Endothelial cell of umbilical vein (primary cell): ENCODE measurements at regions not wholly inside any gene's neighbourhood (a gene's known extent, or its start where the extent isn't known, plus 50 kb on each side); places are given as distances from the start of the nearest gene placed in this dataset.

Experiments used
- BruUV-seq: library from RNA; stranded (reverse); fragments of 400-500 nt; replicated peaks from 2 replicates; lab custom pipeline; 2021; lab: Mats Ljungman, UMichigan
- CTCF ChIA-PET: fragments of 300-600, 350-600 bp; sonication (Branson Sonifier 250); formaldehyde crosslinking; loops from one replicate; lab custom pipeline; 2021; ENCODE audit warnings: antibody characterized with exemption, inconsistent platforms; lab: Charles Lee
- POLR2A ChIA-PET: fragments of 300-600, 350-600 bp; sonication (Branson Sonifier 250); formaldehyde crosslinking; loops from one replicate; lab custom pipeline; 2021; ENCODE audit warnings: antibody characterized with exemption, inconsistent platforms; lab: Charles Lee
- DNase-seq: peaks from one replicate; pipeline ENCODE4 v3.0.0-alpha.2; 2011; ENCODE audit warnings: low read depth, low spot score
- FAIRE-seq: peaks from 2 replicates; lab custom pipeline; 2011; peaks lifted over from hg19 to GRCh38; lab: Jason Lieb, UNC
- H2AFZ ChIP-seq: 2 replicates; pipeline ENCODE4 v1.6.0; 2012; ENCODE audit warnings: low read depth, low read length, control low read depth, inconsistent platforms
- H3K27ac ChIP-seq: 2 replicates; pipeline ENCODE4 v1.5.1; 2011; ENCODE audit warnings: low read depth, mild to moderate bottlenecking, control low read depth, low read length, moderate library complexity; ENCODE audit not compliant: insufficient read depth
- H3K27me3 ChIP-seq, 2 experiments: 2 replicates each; pipeline versions ENCODE4 v1.6.0 to v1.6.1; 2011; ENCODE audit warnings: low read length in 2 of 2, mixed read lengths in 1 of 2; ENCODE audit not compliant: control insufficient read depth in 2 of 2, insufficient read depth in 2 of 2
- H3K36me3 ChIP-seq, 2 experiments: 2 replicates in 1 of 2; 3 replicates in 1 of 2; pipeline ENCODE4 v1.5.1; 2011; ENCODE audit warnings: low read length in 2 of 2, mild to moderate bottlenecking in 1 of 2, moderate library complexity in 1 of 2; ENCODE audit not compliant: control insufficient read depth in 2 of 2, insufficient read depth in 2 of 2; ENCODE audit errors: extremely low read depth in 1 of 2
- H3K4me1 ChIP-seq: 3 replicates; pipeline ENCODE4 v1.5.1; 2011; ENCODE audit warnings: mild to moderate bottlenecking, low read length; ENCODE audit not compliant: control insufficient read depth, insufficient read depth; ENCODE audit errors: extremely low read depth
- H3K4me2 ChIP-seq: 2 replicates; pipeline ENCODE4 v1.6.1; 2011; ENCODE audit warnings: low read length, control low read depth, mixed read lengths; ENCODE audit not compliant: insufficient read depth
- H3K4me3 ChIP-seq, 3 experiments: fragments of 200-600 bp in 1 of 3; sonication (generic), shearing (Covaris generic) in 1 of 3; replicated peaks in 1 of 3; 2 replicates each; pipeline ENCODE4 v1.5.1; 2011 to 2016; ENCODE audit warnings: control low read depth in 3 of 3, low read length in 3 of 3, mild to moderate bottlenecking in 2 of 3, inconsistent platforms in 1 of 3, low read depth in 1 of 3, moderate library complexity in 1 of 3; ENCODE audit not compliant: insufficient read depth in 1 of 3
- H3K79me2 ChIP-seq: 2 replicates; pipeline ENCODE4 v1.6.0; 2012; ENCODE audit warnings: low read length, inconsistent platforms; ENCODE audit not compliant: control insufficient read depth, insufficient read depth
- H3K9ac ChIP-seq: replicated peaks from 2 replicates; pipeline ENCODE3; 2011; ENCODE audit warnings: low read length, control low read depth; ENCODE audit not compliant: insufficient read depth; ENCODE audit errors: extremely low read depth
- H3K9me1 ChIP-seq: replicated peaks from 3 replicates; pipeline ENCODE4 v1.6.0; 2011; ENCODE audit warnings: mild to moderate bottlenecking, low read length; ENCODE audit not compliant: control insufficient read depth, insufficient read depth; ENCODE audit errors: extremely low read depth
- H3K9me3 ChIP-seq: replicated peaks from 2 replicates; pipeline ENCODE4 v1.5.1; 2012; ENCODE audit warnings: low read length, inconsistent platforms; ENCODE audit not compliant: control insufficient read depth, insufficient read depth
- H4K20me1 ChIP-seq: replicated peaks from 2 replicates; pipeline ENCODE3; 2011; ENCODE audit warnings: mild to moderate bottlenecking, low read length; ENCODE audit not compliant: control insufficient read depth, insufficient read depth; ENCODE audit errors: extremely low read depth
- CTCF ChIP-seq, 2 donors: IDR thresholded peaks; 1 replicate in 1 of 2; 2 replicates in 1 of 2; pipeline ENCODE4 v1.5.1; 2011; ENCODE audit warnings: low read length in 2 of 2, mild to moderate bottlenecking in 2 of 2, moderate library complexity in 2 of 2, control low read depth in 1 of 2, inconsistent platforms in 1 of 2, low read depth in 1 of 2; ENCODE audit not compliant: insufficient read depth in 1 of 2; ENCODE audit errors: extremely low read depth in 1 of 2
- EZH2 ChIP-seq: IDR thresholded peaks from 2 replicates; pipeline ENCODE4 v1.6.1; 2012; ENCODE audit warnings: borderline replicate concordance, low read depth, mild to moderate bottlenecking, moderate library complexity, low read length, inconsistent platforms; ENCODE audit not compliant: severe bottlenecking
- FOS ChIP-seq: IDR thresholded peaks from 2 replicates; pipeline ENCODE4 v1.6.1; 2011; ENCODE audit warnings: mild to moderate bottlenecking, low read length, moderate library complexity, borderline replicate concordance; ENCODE audit not compliant: insufficient read depth
- GATA2 ChIP-seq: IDR thresholded peaks from 2 replicates; pipeline ENCODE4 v1.7.0; 2011; ENCODE audit warnings: low read depth, mild to moderate bottlenecking, moderate library complexity, mixed read lengths, low read length; ENCODE audit not compliant: insufficient read length, insufficient read depth
- JUN ChIP-seq: IDR thresholded peaks from 2 replicates; pipeline ENCODE4 v1.6.1; 2011; ENCODE audit warnings: borderline replicate concordance, low read depth; ENCODE audit not compliant: insufficient read length, insufficient read depth
- MAX ChIP-seq: IDR thresholded peaks from 2 replicates; pipeline ENCODE4 v1.6.1; 2011; ENCODE audit not compliant: insufficient read depth, insufficient read length
- MYC ChIP-seq: IDR thresholded peaks from one replicate; pipeline ENCODE4 v1.6.1; 2011; ENCODE audit warnings: mild to moderate bottlenecking, low read depth, low read length
- POLR2A ChIP-seq: IDR thresholded peaks from 2 replicates; pipeline ENCODE4 v1.6.1; 2012; ENCODE audit warnings: low read depth, mild to moderate bottlenecking, control low read depth, low read length
- POLR2AphosphoS5 ChIP-seq: IDR thresholded peaks from 2 replicates; pipeline ENCODE4 v1.6.1; 2012; ENCODE audit warnings: low read depth, mild to moderate bottlenecking, control low read depth, low read length, moderate library complexity; ENCODE audit not compliant: insufficient read depth
- dilution Hi-C: fragments of 300-500 bp; cut with MboI; formaldehyde crosslinking; loops from one replicate; pipeline ENCODE4 v1.15.0; 2019; ENCODE audit warnings: low sequenced_read_pairs; ENCODE audit not compliant: extremely low pct_ligation_motif_present
- intact Hi-C: fragments of 100-400 bp; cut with micrococcal nuclease; formaldehyde crosslinking; loops from one replicate; pipeline ENCODE4 v1.10.0; 2022

DNA sequence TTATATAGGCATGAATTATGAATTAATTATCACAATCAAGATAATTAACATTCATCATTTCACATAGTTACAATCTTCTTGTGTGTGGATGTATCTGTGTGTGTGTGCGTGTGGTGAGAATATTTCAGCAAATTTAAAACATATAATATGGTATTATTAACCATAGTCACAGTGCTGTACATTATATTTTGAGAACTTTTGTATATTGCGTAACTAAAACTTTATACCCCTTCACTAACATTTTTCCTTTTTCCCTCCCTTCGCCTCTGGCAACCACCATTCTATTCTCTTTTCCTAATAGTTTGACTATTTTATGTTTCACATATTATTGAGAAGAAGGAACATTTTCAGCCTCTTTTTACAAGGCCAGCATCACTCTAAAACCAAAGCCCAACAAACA, 176.8 kb downstream of the HTR1B start:
- no peaks in the 10 kb centered on the region for H3K9me1 ChIP-seq
- no peak overlapping the region for H3K27ac ChIP-seq
- no peak overlapping the region for H3K4me3 ChIP-seq
- no peak overlapping the region for H3K9ac ChIP-seq
- intact Hi-C loops (no loop called here), dilution Hi-C loops (no loop called here)
- H3K9me3 ChIP-seq, result no peaks in the 10 kb centered on the region
- ChIA-PET POLR2A (interaction anchor here (0.6 kb wide), 1 partner anchor 17 kb away, joined by 4 read pairs; no protein-coding TSS in a partner anchor), CTCF (no interaction called here)
- TF ChIP-seq FOS (no peak), GATA2 (no peak), MYC (no peak), EZH2 (no peak)
- peaks cover 24% of the 10 kb centered on the region for H3K4me1 ChIP-seq
- H3K27me3 ChIP-seq, result no peaks in the 10 kb centered on the region
- FAIRE-seq (no peak), DNase-seq (no peak)
- no peaks in the 10 kb centered on the region for H3K36me3 ChIP-seq
- no peak overlapping the region for H2AFZ ChIP-seq
- BruUV-seq, result no TSS peak
- no peaks in the 10 kb centered on the region for H4K20me1 ChIP-seq
- no peak overlapping the region for H3K4me2 ChIP-seq
- H3K79me2 ChIP-seq, result no peaks in the 10 kb centered on the region

DNA sequence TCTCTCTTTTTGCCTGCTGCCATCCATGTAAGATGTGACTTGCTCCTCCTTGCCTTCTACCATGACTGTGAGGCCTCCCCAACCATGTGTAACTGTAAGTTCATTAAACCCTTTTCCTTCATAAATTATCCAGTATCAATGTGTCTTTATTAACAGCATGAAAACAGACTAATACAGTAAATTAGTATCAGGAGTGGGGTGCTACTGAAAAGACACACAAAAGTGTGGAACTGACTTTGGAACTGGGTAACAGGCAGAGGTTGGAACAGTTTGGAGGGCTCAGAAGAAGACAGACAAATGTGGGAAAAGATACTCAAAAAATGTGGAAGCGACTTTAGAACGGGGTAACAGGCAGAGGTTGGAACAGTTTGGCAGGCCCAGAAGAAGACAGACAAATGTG, 189.4 kb downstream of the HTR1B start:
- ChIA-PET POLR2A (no interaction called here), CTCF (no interaction called here)
- TF ChIP-seq CTCF (IDR thresholded peaks at IDR 0.05; ENCODE audit: extremely low read depth in 1 of 2, insufficient read depth in 1 of 2, low read depth in 1 of 2, low read length in 2 of 2), result no peak
- no peak for TF ChIP-seq MYC
- no peak for TF ChIP-seq POLR2A
- no peak for TF ChIP-seq JUN
- TF ChIP-seq GATA2, result no peak
- TF ChIP-seq POLR2AphosphoS5, result no peak
- TF ChIP-seq MAX, result no peak
- TF ChIP-seq FOS, result no peak
- no peak for TF ChIP-seq EZH2
- Histone ChIP-seq H2AFZ (no peak overlapping the region), H4K20me1 (no peaks in the 10 kb centered on the region), H3K9ac (no peak overlapping the region), H3K36me3 (no peaks in the 10 kb centered on the region), H3K27me3 (no peaks in the 10 kb centered on the region), H3K4me1 (no peaks in the 10 kb centered on the region), H3K9me1 (no peaks in the 10 kb centered on the region), H3K27ac (no peak overlapping the region), H3K4me2 (no peak overlapping the region), H3K79me2 (peaks cover under 1% of the 10 kb centered on the region), H3K9me3 (peaks cover 2% of the 10 kb centered on the region), H3K4me3 (no peak overlapping the region)
- dilution Hi-C loops (no loop called here), intact Hi-C loops (no loop called here)
- BruUV-seq, result no TSS peak
- DNase-seq, result no peak
- no peak for FAIRE-seq
